Mononuclear cell (primary cell): ENCODE measurements at regions not wholly inside any gene's neighbourhood (a gene's known extent, or its start where the extent isn't known, plus 50 kb on each side); places are given as distances from the start of the nearest gene placed in this dataset.

ENCODE experiments used
- H3K27me3 ChIP-seq: 2 replicates; pipeline ENCODE4 v1.6.0; 2011; ENCODE audit warnings: low read length, control low read depth; ENCODE audit not compliant: insufficient read depth
- H3K4me1 ChIP-seq: 2 replicates; pipeline ENCODE4 v1.5.1; 2011; ENCODE audit warnings: mild to moderate bottlenecking, low read length, control low read depth; ENCODE audit not compliant: insufficient read depth
- H3K4me3 ChIP-seq: 2 replicates; pipeline ENCODE4 v1.5.1; 2011; ENCODE audit warnings: mild to moderate bottlenecking, low read length, moderate library complexity
- H3K9me3 ChIP-seq: 2 replicates; pipeline ENCODE4 v1.5.1; 2011; ENCODE audit warnings: low read depth, mild to moderate bottlenecking, control low read depth, low read length

DNA sequence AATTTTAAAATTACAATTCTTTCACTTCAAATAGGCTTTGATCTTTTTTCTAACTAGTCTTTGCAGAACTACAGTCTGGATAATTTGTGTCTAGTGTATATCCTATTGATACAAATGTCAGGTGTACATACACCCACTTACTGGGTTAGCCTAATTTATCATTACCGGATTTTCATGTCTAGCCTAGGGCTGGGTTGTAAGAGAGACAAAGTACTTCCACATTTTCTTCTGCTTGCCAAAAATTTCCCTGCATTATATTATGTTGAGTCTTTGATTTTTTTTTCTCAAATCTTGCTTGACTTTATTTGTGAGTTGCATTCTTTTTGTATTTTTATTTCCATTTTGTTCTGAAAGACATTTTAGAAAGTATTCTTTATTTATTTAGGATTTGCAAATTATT is 284.8 kb upstream of the FZD8 start:
- H3K4me1 ChIP-seq = no peaks in the 10 kb centered on the region
- H3K4me3 ChIP-seq = no peak overlapping the region
- no peaks in the 10 kb centered on the region for H3K27me3 ChIP-seq
- H3K9me3 ChIP-seq = no peaks in the 10 kb centered on the region

DNA sequence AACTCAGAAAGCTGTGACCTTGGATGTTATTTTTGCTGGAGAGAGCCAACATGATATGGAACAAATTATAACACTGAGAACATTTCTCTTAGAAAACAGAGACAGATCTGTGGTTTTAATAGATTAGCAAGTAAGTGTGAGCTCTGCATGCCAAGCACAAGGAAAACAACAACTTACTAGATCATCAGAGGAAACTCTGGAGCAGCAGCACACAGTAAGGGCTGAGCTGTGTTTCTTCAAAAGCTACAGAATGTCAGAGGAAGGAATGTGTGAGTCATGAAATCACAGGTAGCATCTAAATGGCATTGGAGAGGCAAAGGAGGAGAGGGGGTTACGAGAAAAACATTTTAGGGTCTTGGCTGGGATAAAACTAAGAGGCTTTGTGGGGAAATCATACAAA is 283.4 kb upstream of the FZD8 start:
- H3K9me3 ChIP-seq = no peaks in the 10 kb centered on the region
- no peak overlapping the region for H3K4me3 ChIP-seq
- no peaks in the 10 kb centered on the region for H3K27me3 ChIP-seq
- H3K4me1 ChIP-seq = no peaks in the 10 kb centered on the region

DNA sequence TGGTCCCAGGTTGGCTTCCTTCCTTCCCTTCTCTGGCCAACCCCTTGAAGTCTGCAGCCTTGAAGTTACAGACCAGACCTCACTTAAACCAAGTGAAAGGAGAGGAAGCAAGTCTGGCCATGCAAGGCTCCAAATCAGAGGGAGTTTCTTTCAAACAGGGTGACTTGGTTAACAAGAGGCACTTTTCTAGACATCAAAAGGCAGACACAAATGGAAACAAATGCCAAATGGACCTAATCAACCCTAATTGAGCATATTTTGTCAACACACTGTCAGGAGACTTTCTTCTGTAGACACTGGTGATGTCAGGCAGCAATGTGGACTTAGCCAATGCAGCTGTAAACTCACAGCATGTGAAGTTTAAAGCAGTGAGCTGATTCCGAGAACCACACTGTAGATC is 282.7 kb upstream of the FZD8 start:
- Histone ChIP-seq H3K27me3 (no peaks in the 10 kb centered on the region), H3K9me3 (no peaks in the 10 kb centered on the region), H3K4me1 (no peaks in the 10 kb centered on the region), H3K4me3 (no peak overlapping the region)

DNA sequence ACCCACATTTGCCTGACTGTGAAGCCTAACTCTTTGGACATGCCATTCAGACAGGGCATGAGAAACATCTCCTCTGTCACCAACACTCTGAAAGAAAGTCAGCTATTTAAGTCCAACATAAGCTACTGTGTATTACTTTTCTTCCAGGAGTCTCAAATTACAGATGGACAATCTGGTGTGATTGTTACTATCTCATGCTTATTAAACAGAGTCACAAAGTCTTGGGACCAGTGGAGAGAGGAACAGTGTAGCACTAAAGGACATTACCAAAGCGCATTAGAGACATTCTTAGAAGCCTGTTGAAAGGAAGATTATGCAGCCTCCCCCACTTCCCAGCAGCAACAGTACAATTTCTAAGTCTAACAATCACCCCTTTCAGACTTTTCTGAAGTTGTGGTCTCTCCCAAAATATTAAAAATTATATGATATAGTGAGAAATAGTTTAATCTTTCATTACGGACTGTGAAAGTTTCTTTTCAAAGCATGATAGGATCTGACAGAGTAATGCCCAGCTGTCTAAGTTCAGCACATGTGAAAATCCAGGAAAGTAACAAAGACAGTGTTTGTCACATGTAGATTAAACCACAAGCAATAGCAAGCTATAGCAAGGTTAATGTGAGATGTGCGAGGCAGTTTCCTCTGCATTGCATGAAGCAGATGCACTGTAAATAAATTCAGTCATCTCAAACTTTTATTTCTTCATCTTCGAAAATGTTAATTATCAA is 280.9 kb upstream of the FZD8 start:
- Histone ChIP-seq H3K4me1 (no peaks in the 10 kb centered on the region), H3K4me3 (no peak overlapping the region), H3K27me3 (no peaks in the 10 kb centered on the region), H3K9me3 (no peaks in the 10 kb centered on the region)

DNA sequence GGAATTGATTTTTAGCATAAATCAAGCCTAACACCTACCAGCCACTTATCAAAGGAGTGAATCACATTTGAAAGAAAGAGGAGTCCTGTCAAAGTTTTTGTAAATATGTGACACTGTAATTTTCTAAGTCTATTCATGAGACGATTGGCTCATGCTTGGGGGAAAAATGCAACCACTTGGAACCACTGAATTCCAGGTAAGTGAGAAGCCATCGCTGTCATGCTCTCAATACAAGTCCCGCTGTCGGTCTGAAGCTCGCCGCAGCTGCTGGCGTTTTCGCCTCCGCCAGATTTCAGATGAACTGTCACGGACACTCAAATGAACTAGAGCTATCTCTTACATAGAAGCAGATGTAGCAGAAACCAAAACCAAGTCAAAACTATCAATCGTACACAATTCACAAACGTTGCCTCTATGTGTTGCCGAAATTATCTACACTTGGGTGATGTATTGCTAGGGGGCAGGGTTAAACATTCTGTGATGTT is 279.8 kb upstream of the FZD8 start:
- H3K27me3 ChIP-seq = no peaks in the 10 kb centered on the region
- H3K4me3 ChIP-seq = no peak overlapping the region
- no peaks in the 10 kb centered on the region for H3K9me3 ChIP-seq
- no peaks in the 10 kb centered on the region for H3K4me1 ChIP-seq

DNA sequence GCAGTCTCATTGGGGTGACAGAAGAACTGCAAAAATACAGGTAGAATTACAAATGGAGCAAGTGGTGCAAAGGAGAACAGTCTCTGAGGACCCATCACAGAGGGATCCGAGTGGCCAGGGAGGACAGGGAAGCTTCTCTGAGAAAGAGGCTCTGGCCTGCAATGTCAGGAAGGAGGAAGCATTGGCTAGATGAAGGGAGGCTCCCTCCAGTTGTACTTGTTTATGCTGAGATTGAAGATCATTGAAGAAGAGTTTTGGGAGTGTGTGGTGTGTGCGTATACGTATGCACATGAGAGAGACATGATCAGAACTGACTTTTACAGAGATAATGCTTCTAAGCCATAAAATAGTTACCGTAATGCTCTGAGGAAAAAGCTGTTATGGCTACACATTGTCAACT is 274.7 kb upstream of the FZD8 start:
- no peak overlapping the region for H3K4me3 ChIP-seq

DNA sequence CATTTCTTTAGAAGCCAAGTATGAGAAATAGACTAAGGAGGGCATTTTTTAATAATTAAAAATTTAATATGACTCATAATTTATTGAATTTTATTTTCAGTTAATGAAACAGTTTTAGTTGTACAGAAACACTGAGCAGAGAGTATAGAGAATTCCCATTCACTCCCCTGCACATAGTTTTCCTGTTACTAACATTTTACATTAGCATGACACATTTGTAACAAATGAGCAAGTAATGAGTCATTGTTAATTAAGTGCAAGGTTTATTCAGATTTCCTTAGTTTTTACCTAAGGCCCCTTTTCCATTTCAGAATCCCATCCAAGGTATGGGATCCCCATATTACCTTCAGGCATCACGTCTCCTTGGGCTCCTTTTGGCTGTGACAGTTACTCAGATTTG is 271.5 kb upstream of the FZD8 start:
- H3K4me3 ChIP-seq = no peak overlapping the region
- H3K4me1 ChIP-seq = no peaks in the 10 kb centered on the region
- no peaks in the 10 kb centered on the region for H3K9me3 ChIP-seq
- no peaks in the 10 kb centered on the region for H3K27me3 ChIP-seq

More for the DNA sequence above, 274.7 kb upstream of the FZD8 start:
- Histone ChIP-seq H3K27me3 (no peaks in the 10 kb centered on the region), H3K9me3 (no peaks in the 10 kb centered on the region), H3K4me1 (no peaks in the 10 kb centered on the region)

DNA sequence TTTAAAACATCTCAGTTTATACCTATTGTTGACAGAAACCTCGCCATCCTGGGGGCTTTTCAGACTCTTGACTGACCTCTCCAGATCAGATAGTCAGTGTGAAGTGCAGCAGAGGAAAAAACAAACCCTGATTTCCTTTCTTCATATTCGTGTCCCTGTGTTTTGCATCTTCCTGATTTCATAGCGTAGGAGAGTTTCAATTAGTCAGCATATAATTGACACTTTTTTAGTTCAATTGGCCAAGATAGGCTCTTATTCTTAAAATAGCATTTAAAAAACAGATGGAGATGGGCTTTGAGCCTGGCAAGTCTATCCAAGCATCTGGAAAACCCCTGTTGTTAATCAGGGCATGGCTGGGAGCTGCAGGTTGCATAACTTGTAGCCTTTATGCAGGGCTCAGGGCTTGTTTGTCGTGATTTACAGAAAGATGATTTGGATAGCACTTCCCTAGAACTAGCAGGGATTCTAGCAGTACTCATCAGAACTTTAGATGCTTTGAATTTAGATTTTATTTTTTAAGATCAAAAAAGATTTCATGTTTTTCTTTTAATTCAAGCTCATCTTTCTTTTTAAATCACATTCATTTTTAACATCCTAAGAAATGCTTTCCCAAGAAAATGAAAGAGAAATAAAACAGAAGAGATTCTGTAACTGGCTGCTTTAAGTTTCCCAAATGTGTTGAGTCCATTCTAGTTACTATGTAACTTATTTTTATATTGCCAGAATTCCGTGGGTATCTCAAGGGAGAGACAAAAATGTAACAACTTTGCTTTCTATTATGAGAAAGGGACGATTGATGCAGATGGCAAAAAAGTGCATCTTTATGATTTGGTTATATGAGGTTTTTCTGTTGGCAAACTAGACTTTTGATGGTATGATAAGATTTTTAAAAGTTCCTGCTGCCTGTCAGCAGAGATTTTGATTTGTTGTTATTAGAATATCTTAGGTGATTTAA is 270.8 kb upstream of the FZD8 start:
- H3K27me3 ChIP-seq = no peaks in the 10 kb centered on the region
- no peaks in the 10 kb centered on the region for H3K9me3 ChIP-seq
- H3K4me1 ChIP-seq = no peaks in the 10 kb centered on the region
- no peak overlapping the region for H3K4me3 ChIP-seq

DNA sequence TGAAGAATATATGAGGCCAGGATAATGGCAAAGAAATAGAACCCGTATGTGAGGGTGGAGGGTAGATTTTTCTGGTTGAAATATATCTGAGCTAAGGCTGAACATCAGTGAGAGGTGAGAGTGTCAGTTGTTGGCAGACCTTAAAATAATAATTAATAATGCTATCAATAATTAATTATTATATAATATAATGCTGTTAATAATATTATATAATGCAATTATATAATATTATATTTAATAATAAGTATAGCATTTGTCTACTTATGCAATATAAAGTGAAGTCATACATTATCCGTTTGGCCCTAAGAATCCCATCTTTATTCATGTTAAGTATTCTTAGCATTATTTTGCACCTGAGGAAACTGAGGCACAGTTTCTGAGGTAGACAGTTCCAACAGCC is 269.9 kb upstream of the FZD8 start:
- Histone ChIP-seq H3K9me3 (no peaks in the 10 kb centered on the region), H3K4me1 (no peaks in the 10 kb centered on the region), H3K4me3 (no peak overlapping the region), H3K27me3 (no peaks in the 10 kb centered on the region)

DNA sequence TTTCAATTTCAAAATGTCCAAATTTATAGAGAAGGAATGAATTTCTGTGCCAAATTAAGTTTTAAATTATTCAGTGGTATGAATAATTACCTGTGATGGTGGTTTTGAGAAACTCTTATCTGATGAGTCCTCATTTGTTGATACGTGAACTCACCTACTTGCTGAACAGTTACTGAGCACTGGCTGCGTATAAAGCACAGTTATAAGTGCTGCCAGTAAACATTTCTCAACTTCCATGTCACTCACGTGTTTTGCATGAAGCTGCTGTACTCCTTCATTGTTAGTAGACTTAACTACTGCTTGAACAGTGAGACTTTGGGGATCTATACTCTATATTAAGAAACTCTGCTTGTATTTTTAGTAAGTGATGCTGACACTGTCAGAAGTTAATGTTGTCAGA is 269.1 kb upstream of the FZD8 start:
- Histone ChIP-seq H3K27me3 (no peaks in the 10 kb centered on the region), H3K4me1 (no peaks in the 10 kb centered on the region), H3K9me3 (no peaks in the 10 kb centered on the region), H3K4me3 (no peak overlapping the region)

DNA sequence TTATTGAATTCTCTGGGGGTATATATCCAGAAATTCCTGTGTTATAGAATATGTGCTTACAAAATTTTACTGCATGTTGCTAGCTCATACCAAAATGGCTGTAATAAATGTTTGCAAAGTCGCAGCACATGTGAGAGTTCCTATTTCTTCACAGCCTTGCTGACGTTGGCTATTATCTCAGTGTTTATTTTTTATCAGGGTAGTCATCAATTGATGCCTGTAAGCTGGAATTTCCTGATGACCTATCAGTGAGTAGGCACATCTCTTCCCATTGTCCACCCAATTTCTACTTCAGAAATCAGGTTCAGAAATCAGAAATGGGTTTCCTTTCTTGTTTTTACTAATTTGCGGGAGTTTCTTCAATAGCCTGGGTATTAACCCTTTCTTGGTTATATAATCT is 268.1 kb upstream of the FZD8 start:
- Histone ChIP-seq H3K4me3 (no peak overlapping the region), H3K9me3 (no peaks in the 10 kb centered on the region), H3K4me1 (no peaks in the 10 kb centered on the region), H3K27me3 (no peaks in the 10 kb centered on the region)

DNA sequence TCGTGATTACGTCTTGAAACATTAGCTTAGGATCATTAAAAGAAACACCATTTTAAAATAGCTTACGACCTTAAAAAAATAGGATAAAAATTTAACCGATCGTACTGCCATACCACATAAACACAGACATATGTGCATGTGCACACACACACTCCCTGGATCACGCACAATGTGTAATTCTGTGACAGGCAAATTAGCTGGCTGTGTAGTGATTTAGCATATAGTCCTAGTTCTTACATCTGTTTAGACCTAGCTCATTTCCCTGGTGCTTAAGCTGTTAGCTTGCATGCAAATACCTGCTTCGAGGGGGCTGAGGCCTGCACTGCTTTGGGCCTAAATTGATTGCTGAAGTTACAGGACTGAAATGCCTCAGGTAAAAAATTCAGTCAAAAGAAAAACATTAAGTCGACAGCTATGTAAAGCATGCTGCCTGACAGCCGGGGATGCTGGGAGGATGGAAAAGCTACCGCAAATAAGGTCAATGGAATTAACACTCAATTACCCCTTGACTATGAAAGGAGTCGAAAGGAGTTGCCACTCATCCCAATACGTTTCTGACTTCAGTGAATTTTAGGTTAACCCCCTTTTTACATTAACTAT is 267.1 kb upstream of the FZD8 start:
- H3K27me3 ChIP-seq = no peaks in the 10 kb centered on the region
- H3K9me3 ChIP-seq = no peaks in the 10 kb centered on the region
- no peak overlapping the region for H3K4me3 ChIP-seq
- no peaks in the 10 kb centered on the region for H3K4me1 ChIP-seq

DNA sequence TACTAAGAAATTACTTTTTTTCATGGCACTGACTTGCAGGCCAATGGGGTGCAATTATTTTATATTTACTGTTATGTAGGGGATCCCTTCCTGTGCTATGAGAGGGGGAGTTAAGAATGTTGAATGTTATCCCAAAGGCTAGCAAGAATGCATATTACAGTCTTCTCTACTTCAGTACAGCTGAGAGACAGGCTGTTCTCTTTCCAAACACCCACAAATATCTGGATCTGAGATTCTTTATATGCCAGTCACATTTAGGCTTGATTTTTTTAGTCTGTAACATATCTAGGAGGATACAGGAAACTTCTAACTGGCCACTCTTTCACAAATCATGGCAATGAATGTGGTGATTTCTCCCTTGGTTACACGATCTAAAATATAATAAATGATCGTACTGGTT is 266.4 kb upstream of the FZD8 start:
- Histone ChIP-seq H3K4me1 (no peaks in the 10 kb centered on the region), H3K27me3 (no peaks in the 10 kb centered on the region), H3K4me3 (no peak overlapping the region), H3K9me3 (no peaks in the 10 kb centered on the region)

DNA sequence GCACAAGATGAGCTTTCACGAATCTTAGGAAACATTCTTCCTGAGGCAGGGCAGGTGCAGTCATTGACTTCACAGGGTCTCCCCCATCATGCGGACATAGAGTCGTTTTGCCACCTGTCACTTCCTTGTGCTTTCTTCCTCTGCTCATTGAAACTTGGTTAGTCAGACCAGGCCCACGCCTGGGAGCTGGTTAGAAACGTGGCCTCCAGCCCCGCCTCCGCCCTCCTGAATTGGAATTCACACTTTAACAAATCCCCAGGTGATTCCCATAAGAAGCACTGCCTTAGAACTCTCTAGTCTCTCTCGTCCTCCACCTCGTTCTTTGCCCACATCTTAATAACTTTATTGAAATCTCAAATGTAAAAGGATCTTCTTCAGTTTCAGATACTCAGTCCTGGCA is 265.5 kb upstream of the FZD8 start:
- Histone ChIP-seq H3K27me3 (no peaks in the 10 kb centered on the region), H3K4me3 (no peak overlapping the region), H3K4me1 (no peaks in the 10 kb centered on the region), H3K9me3 (no peaks in the 10 kb centered on the region)

DNA sequence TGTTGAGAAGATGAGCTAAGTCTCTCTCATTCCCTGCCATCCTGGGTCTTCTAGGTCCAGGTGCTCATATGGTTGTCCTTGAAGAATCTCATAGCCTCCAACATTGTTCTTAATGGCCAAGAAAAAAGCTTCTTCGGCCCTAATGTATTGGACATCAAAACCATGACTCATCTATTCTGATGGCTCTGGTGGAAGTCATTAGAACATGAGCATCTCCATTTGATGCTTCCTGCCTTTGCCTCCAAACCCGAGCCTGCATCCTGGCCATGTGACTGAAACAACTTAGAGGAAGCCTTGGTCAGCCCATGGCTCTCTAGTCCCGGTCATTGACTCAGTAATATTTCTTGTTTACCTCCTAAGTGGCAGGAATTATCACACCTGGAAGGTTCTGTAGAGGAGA is 264.1 kb upstream of the FZD8 start:
- Histone ChIP-seq H3K4me1 (no peaks in the 10 kb centered on the region), H3K9me3 (no peaks in the 10 kb centered on the region), H3K4me3 (no peak overlapping the region), H3K27me3 (no peaks in the 10 kb centered on the region)
